WTC11 (cell line): ENCODE measurements at regions not wholly inside any gene's neighbourhood (a gene's known extent, or its start where the extent isn't known, plus 50 kb on each side); places are given as distances from the start of the nearest gene placed in this dataset.

Experiments
- ATAC-seq: fragments of 200-7000 bp; cut with Tn5 transposase; 2 replicates; pipeline ENCODE4 v1.10.0; 2021; ENCODE audit warnings: mild to moderate bottlenecking, moderate library complexity
- CTCF ChIA-PET: fragments of 300-600 bp; sonication (Branson Sonifier 250); formaldehyde crosslinking; loops from one replicate; lab custom pipeline; 2021; ENCODE audit warnings: antibody characterized with exemption; lab: Charles Lee
- POLR2A ChIA-PET: fragments of 350-600 bp; sonication (Branson Sonifier 250); formaldehyde crosslinking; loops from one replicate; lab custom pipeline; 2021; ENCODE audit warnings: antibody characterized with exemption; lab: Charles Lee
- DNase-seq: peaks from one replicate; pipeline ENCODE4 v3.0.0; 2021; ENCODE audit warnings: low spot score
- H3K27ac Mint-ChIP-seq: 2 replicates; pipeline ENCODE4 v1.8.0; 2021; ENCODE audit warnings: mixed read lengths
- H3K27me3 Mint-ChIP-seq: 2 replicates; pipeline ENCODE4 v1.8.0; 2021; ENCODE audit warnings: low read depth, mild to moderate bottlenecking, moderate library complexity, mixed read lengths
- H3K36me3 Mint-ChIP-seq: 2 replicates; pipeline ENCODE4 v1.8.0; 2021; ENCODE audit warnings: mixed read lengths
- H3K4me1 Mint-ChIP-seq: 2 replicates; pipeline ENCODE4 v1.8.0; 2022; ENCODE audit warnings: mixed read lengths
- H3K4me3 Mint-ChIP-seq: 2 replicates; pipeline ENCODE4 v1.8.0; 2021; ENCODE audit warnings: mild to moderate bottlenecking, moderate library complexity, mixed read lengths
- H3K9me3 Mint-ChIP-seq: 2 replicates; pipeline ENCODE4 v1.8.0; 2021; ENCODE audit warnings: mixed read lengths
- CREB1 ChIP-seq: sonication (generic); formaldehyde crosslinking; IDR thresholded peaks from 2 replicates; pipeline ENCODE4 v1.8.0; 2023; ENCODE audit warnings: mild to moderate bottlenecking, missing genetic modification reagents
- CREM ChIP-seq: sonication (generic); formaldehyde crosslinking; IDR thresholded peaks from 2 replicates; pipeline ENCODE4 v1.8.1; 2022; ENCODE audit warnings: mild to moderate bottlenecking, missing genetic modification reagents, moderate library complexity
- ESRRA ChIP-seq: sonication (generic); formaldehyde crosslinking; IDR thresholded peaks from 2 replicates; pipeline ENCODE4 v1.8.1; 2022; ENCODE audit warnings: mild to moderate bottlenecking, missing genetic modification reagents, borderline replicate concordance
- GTF2I ChIP-seq: fragments of 250-450 bp; sonication (Bioruptor Pico); conservative IDR thresholded peaks from 2 replicates; pipeline ENCODE4 v1.4.0; 2021; ENCODE audit warnings: mild to moderate bottlenecking
- IRF2 ChIP-seq: sonication (generic); formaldehyde crosslinking; IDR thresholded peaks from 2 replicates; pipeline ENCODE4 v1.8.0; 2022; ENCODE audit warnings: low read depth, missing genetic modification reagents, borderline replicate concordance
- MYBL2 ChIP-seq: sonication (generic); formaldehyde crosslinking; IDR thresholded peaks from 2 replicates; pipeline ENCODE4 v1.8.1; 2023; ENCODE audit warnings: mild to moderate bottlenecking, moderate library complexity, missing genetic modification reagents
- NFATC4 ChIP-seq: fragments of 250-450 bp; sonication (Bioruptor Pico); IDR thresholded peaks from 2 replicates; pipeline ENCODE4 v1.9.0; 2021; ENCODE audit warnings: mild to moderate bottlenecking
- NFYB ChIP-seq: sonication (generic); formaldehyde crosslinking; conservative IDR thresholded peaks from 2 replicates; pipeline ENCODE4 v1.8.0; 2022; ENCODE audit warnings: low read depth, missing genetic modification reagents
- NR1H2 ChIP-seq: sonication (generic); formaldehyde crosslinking; IDR thresholded peaks from 2 replicates; pipeline ENCODE4 v1.9.0; 2021; ENCODE audit warnings: mild to moderate bottlenecking, moderate library complexity, missing genetic modification reagents
- NR2C2 ChIP-seq: sonication (generic); formaldehyde crosslinking; IDR thresholded peaks from 2 replicates; pipeline ENCODE4 v1.8.0; 2022; ENCODE audit warnings: mild to moderate bottlenecking, missing genetic modification reagents
- PRRX2 ChIP-seq: fragments of 250-450 bp; sonication (Bioruptor Pico); IDR thresholded peaks from 2 replicates; pipeline ENCODE4 v1.8.0; 2021; ENCODE audit warnings: mild to moderate bottlenecking
- SMAD3 ChIP-seq: sonication (generic); formaldehyde crosslinking; IDR thresholded peaks from 2 replicates; pipeline ENCODE4 v1.8.0; 2022; ENCODE audit warnings: missing genetic modification reagents, mild to moderate bottlenecking, borderline replicate concordance
- SP1 ChIP-seq: sonication (generic); formaldehyde crosslinking; conservative IDR thresholded peaks from 2 replicates; pipeline ENCODE4 v1.8.1; 2022; ENCODE audit warnings: missing genetic modification reagents
- TCF7 ChIP-seq: sonication (generic); formaldehyde crosslinking; IDR thresholded peaks from 2 replicates; pipeline ENCODE4 v1.8.0; 2022; ENCODE audit warnings: mild to moderate bottlenecking, low read depth, missing genetic modification reagents, moderate library complexity
- TEAD1 ChIP-seq: sonication (generic); formaldehyde crosslinking; IDR thresholded peaks from 2 replicates; pipeline ENCODE4 v1.8.0; 2022; ENCODE audit warnings: mild to moderate bottlenecking, missing genetic modification reagents
- ZNF121 ChIP-seq: sonication (generic); formaldehyde crosslinking; IDR thresholded peaks from 2 replicates; pipeline ENCODE4 v1.8.0; 2023; ENCODE audit warnings: missing genetic modification reagents
- ZNF219 ChIP-seq: sonication (generic); formaldehyde crosslinking; IDR thresholded peaks from 2 replicates; pipeline ENCODE4 v1.8.0; 2023; ENCODE audit warnings: missing genetic modification reagents, mild to moderate bottlenecking, borderline replicate concordance
- ZNF232 ChIP-seq: sonication (generic); formaldehyde crosslinking; IDR thresholded peaks from 2 replicates; pipeline ENCODE4 v1.8.0; 2022; ENCODE audit warnings: mild to moderate bottlenecking, missing genetic modification reagents
- ZNF317 ChIP-seq: sonication (generic); formaldehyde crosslinking; IDR thresholded peaks from 2 replicates; pipeline ENCODE4 v1.8.1; 2023; ENCODE audit warnings: low read depth, mild to moderate bottlenecking, moderate library complexity, missing genetic modification reagents, borderline replicate concordance
- TF ChIP-seq, protein P1 (sequence below): sonication (generic); formaldehyde crosslinking; IDR thresholded peaks from 2 replicates; pipeline ENCODE4 v1.8.1; 2022; ENCODE audit warnings: mild to moderate bottlenecking, missing genetic modification reagents, moderate library complexity, borderline replicate concordance
- TF ChIP-seq, protein P2 (sequence below): sonication (generic); formaldehyde crosslinking; IDR thresholded peaks from 2 replicates; pipeline ENCODE4 v1.8.1; 2022; ENCODE audit warnings: missing genetic modification reagents, borderline replicate concordance
- TF ChIP-seq, protein P3 (sequence below): sonication (generic); formaldehyde crosslinking; IDR thresholded peaks from 2 replicates; pipeline ENCODE4 v1.8.1; 2023; ENCODE audit warnings: mild to moderate bottlenecking, missing genetic modification reagents, borderline replicate concordance
- TF ChIP-seq, protein P4 (sequence below): sonication (generic); formaldehyde crosslinking; IDR thresholded peaks from 2 replicates; pipeline ENCODE4 v1.8.1; 2023; ENCODE audit warnings: mild to moderate bottlenecking, missing genetic modification reagents
- TF ChIP-seq, protein P5 (sequence below): sonication (generic); formaldehyde crosslinking; IDR thresholded peaks from 2 replicates; pipeline ENCODE4 v1.8.0; 2023; ENCODE audit warnings: mild to moderate bottlenecking, missing genetic modification reagents
- TF ChIP-seq, protein P6 (sequence below): fragments of 250-450 bp; sonication (Bioruptor Pico); IDR thresholded peaks from 2 replicates; pipeline ENCODE4 v1.9.0; 2021; ENCODE audit warnings: moderate library complexity, mild to moderate bottlenecking, inconsistent platforms, borderline replicate concordance

DNA sequence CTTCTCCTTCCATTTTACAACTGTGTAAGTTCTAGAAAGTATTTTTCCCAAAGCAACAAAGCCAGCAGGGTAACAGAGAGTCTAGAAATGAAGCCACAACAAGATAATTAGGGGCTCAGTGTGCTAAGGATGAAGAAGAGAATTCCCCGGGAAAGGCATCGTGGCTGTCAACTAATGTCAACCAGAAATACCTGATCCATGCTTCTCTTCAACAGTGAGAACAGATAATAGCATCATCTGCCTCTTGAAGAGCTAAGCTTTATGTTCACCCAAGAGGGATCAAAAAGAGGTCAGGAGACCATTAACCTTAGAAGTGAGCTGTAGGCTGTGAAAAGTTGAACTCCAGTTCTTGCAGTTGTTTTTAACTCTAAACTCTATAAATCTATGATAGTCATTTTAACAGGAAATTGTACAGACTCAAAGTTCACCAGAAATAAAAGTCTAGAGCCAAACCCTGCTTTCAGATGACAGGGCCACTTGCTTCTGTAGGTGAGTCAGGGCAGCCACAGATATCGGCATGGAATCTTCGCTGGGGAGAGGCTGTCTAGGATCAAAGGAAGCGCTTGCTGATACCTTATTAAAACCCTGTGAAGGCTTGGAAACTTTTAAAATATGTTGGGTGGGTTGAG lies 540.7 kb upstream of the ID2 start:
- DNase-seq = no peak
- CTCF ChIA-PET = no interaction called here
- Mint-ChIP-seq H3K27me3 (no peaks in the 10 kb centered on the region; the same call in 1 of the 2 replicates), H3K9me3 (no peaks in the 10 kb centered on the region), H3K4me3 (no peak overlapping the region), H3K4me1 (no peaks in the 10 kb centered on the region), H3K36me3 (no peaks in the 10 kb centered on the region), H3K27ac (no peak overlapping the region)
- POLR2A ChIA-PET = no interaction called here
- no peak for TF ChIP-seq NR2C2
- TF ChIP-seq, protein P1, sequence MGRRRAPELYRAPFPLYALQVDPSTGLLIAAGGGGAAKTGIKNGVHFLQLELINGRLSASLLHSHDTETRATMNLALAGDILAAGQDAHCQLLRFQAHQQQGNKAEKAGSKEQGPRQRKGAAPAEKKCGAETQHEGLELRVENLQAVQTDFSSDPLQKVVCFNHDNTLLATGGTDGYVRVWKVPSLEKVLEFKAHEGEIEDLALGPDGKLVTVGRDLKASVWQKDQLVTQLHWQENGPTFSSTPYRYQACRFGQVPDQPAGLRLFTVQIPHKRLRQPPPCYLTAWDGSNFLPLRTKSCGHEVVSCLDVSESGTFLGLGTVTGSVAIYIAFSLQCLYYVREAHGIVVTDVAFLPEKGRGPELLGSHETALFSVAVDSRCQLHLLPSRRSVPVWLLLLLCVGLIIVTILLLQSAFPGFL (CRISPR knock-in tag) = no peak
- TF ChIP-seq IRF2 (CRISPR knock-in tag) = no peak
- TF ChIP-seq CREB1 (CRISPR knock-in tag) = no peak
- no peak for TF ChIP-seq NFATC4 (CRISPR knock-in tag)
- no peak for TF ChIP-seq NR1H2
- no peak for TF ChIP-seq NFYB (CRISPR knock-in tag)
- TF ChIP-seq ESRRA = no peak
- TF ChIP-seq, protein P2, sequence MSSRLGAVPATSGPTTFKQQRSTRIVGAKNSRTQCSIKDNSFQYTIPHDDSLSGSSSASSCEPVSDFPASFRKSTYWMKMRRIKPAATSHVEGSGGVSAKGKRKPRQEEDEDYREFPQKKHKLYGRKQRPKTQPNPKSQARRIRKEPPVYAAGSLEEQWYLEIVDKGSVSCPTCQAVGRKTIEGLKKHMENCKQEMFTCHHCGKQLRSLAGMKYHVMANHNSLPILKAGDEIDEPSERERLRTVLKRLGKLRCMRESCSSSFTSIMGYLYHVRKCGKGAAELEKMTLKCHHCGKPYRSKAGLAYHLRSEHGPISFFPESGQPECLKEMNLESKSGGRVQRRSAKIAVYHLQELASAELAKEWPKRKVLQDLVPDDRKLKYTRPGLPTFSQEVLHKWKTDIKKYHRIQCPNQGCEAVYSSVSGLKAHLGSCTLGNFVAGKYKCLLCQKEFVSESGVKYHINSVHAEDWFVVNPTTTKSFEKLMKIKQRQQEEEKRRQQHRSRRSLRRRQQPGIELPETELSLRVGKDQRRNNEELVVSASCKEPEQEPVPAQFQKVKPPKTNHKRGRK (CRISPR knock-in tag) = no peak
- TF ChIP-seq ZNF317 (CRISPR knock-in tag) = no peak
- no peak for TF ChIP-seq ZNF232 (CRISPR knock-in tag)
- TF ChIP-seq MYBL2 (CRISPR knock-in tag) = no peak
- TF ChIP-seq ZNF121 (CRISPR knock-in tag) = no peak
- no peak for TF ChIP-seq PRRX2 (CRISPR knock-in tag)
- ATAC-seq = no peak

DNA sequence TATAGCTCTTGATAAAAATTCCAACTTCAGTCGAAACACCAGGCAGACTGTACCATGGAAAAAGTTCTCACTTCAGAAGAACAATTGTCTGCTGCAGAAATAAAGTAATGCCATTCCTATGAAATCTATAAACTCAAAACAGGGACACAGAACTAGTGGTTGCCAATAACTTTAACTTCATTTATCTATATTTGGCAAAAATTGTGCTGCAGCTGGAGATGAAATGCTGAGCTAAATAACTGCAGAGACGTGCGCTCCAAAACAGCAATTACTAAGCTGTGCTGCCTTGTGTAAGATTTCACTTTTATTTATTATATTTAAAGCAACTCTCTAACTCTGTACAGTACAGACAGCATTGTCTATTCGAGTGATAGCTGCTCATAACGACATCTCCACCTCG lies 540.1 kb upstream of the ID2 start:
- Mint-ChIP-seq H3K4me1 (no peaks in the 10 kb centered on the region), H3K4me3 (no peak overlapping the region), H3K27me3 (no peaks in the 10 kb centered on the region; the same call in 1 of the 2 replicates), H3K36me3 (no peaks in the 10 kb centered on the region), H3K9me3 (no peaks in the 10 kb centered on the region), H3K27ac (no peak overlapping the region)
- ChIA-PET CTCF (interaction anchor here (1.8 kb wide), 1 partner anchor 9 kb away, joined by 5 read pairs; no protein-coding TSS in a partner anchor), POLR2A (no interaction called here)
- DNase-seq (no peak), ATAC-seq (no peak)
- TF ChIP-seq NR1H2 = no peak
- TF ChIP-seq, protein P3, sequence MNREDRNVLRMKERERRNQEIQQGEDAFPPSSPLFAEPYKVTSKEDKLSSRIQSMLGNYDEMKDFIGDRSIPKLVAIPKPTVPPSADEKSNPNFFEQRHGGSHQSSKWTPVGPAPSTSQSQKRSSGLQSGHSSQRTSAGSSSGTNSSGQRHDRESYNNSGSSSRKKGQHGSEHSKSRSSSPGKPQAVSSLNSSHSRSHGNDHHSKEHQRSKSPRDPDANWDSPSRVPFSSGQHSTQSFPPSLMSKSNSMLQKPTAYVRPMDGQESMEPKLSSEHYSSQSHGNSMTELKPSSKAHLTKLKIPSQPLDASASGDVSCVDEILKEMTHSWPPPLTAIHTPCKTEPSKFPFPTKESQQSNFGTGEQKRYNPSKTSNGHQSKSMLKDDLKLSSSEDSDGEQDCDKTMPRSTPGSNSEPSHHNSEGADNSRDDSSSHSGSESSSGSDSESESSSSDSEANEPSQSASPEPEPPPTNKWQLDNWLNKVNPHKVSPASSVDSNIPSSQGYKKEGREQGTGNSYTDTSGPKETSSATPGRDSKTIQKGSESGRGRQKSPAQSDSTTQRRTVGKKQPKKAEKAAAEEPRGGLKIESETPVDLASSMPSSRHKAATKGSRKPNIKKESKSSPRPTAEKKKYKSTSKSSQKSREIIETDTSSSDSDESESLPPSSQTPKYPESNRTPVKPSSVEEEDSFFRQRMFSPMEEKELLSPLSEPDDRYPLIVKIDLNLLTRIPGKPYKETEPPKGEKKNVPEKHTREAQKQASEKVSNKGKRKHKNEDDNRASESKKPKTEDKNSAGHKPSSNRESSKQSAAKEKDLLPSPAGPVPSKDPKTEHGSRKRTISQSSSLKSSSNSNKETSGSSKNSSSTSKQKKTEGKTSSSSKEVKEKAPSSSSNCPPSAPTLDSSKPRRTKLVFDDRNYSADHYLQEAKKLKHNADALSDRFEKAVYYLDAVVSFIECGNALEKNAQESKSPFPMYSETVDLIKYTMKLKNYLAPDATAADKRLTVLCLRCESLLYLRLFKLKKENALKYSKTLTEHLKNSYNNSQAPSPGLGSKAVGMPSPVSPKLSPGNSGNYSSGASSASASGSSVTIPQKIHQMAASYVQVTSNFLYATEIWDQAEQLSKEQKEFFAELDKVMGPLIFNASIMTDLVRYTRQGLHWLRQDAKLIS (CRISPR knock-in tag) = no peak
- no peak for TF ChIP-seq ZNF219 (CRISPR knock-in tag)
- no peak for TF ChIP-seq GTF2I (CRISPR knock-in tag)
- TF ChIP-seq, protein P4, sequence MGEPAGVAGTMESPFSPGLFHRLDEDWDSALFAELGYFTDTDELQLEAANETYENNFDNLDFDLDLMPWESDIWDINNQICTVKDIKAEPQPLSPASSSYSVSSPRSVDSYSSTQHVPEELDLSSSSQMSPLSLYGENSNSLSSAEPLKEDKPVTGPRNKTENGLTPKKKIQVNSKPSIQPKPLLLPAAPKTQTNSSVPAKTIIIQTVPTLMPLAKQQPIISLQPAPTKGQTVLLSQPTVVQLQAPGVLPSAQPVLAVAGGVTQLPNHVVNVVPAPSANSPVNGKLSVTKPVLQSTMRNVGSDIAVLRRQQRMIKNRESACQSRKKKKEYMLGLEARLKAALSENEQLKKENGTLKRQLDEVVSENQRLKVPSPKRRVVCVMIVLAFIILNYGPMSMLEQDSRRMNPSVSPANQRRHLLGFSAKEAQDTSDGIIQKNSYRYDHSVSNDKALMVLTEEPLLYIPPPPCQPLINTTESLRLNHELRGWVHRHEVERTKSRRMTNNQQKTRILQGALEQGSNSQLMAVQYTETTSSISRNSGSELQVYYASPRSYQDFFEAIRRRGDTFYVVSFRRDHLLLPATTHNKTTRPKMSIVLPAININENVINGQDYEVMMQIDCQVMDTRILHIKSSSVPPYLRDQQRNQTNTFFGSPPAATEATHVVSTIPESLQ (CRISPR knock-in tag) = no peak
- no peak for TF ChIP-seq SMAD3 (CRISPR knock-in tag)
- TF ChIP-seq ZNF121 (CRISPR knock-in tag) = no peak
- no peak for TF ChIP-seq MYBL2 (CRISPR knock-in tag)
- no peak for TF ChIP-seq TCF7
- TF ChIP-seq, protein P5, sequence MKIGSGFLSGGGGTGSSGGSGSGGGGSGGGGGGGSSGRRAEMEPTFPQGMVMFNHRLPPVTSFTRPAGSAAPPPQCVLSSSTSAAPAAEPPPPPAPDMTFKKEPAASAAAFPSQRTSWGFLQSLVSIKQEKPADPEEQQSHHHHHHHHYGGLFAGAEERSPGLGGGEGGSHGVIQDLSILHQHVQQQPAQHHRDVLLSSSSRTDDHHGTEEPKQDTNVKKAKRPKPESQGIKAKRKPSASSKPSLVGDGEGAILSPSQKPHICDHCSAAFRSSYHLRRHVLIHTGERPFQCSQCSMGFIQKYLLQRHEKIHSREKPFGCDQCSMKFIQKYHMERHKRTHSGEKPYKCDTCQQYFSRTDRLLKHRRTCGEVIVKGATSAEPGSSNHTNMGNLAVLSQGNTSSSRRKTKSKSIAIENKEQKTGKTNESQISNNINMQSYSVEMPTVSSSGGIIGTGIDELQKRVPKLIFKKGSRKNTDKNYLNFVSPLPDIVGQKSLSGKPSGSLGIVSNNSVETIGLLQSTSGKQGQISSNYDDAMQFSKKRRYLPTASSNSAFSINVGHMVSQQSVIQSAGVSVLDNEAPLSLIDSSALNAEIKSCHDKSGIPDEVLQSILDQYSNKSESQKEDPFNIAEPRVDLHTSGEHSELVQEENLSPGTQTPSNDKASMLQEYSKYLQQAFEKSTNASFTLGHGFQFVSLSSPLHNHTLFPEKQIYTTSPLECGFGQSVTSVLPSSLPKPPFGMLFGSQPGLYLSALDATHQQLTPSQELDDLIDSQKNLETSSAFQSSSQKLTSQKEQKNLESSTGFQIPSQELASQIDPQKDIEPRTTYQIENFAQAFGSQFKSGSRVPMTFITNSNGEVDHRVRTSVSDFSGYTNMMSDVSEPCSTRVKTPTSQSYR (CRISPR knock-in tag) = no peak
- TF ChIP-seq, protein P6, sequence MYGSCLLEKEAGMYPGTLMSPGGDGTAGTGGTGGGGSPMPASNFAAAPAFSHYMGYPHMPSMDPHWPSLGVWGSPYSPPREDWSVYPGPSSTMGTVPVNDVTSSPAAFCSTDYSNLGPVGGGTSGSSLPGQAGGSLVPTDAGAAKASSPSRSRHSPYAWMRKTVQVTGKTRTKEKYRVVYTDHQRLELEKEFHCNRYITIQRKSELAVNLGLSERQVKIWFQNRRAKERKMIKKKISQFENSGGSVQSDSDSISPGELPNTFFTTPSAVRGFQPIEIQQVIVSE (CRISPR knock-in tag) = no peak
- TF ChIP-seq CREM (CRISPR knock-in tag) = no peak
- TF ChIP-seq SP1 (CRISPR knock-in tag) = no peak
- no peak for TF ChIP-seq TEAD1 (CRISPR knock-in tag)
